Mammary epithelial cell (primary cell): ENCODE measurements at regions not wholly inside any gene's neighbourhood (a gene's known extent, or its start where the extent isn't known, plus 50 kb on each side); places are given as distances from the start of the nearest gene placed in this dataset.

Experiments
- EZH2 ChIP-seq: IDR thresholded peaks from 2 replicates; pipeline ENCODE4 v1.6.1; 2012; ENCODE audit warnings: low read length, inconsistent platforms, borderline replicate concordance
- TF ChIP-seq, protein P1 (sequence below), 2 donors: IDR thresholded peaks in 1 of 2; conservative IDR thresholded peaks in 1 of 2; 2 replicates each; pipeline ENCODE4 v1.5.1; 2011 to 2012; ENCODE audit warnings: inconsistent platforms in 2 of 2, low read length in 2 of 2, mild to moderate bottlenecking in 2 of 2, control low read depth in 1 of 2, low read depth in 1 of 2; ENCODE audit not compliant: insufficient read depth in 1 of 2; ENCODE audit errors: extremely low read depth in 1 of 2

DNA sequence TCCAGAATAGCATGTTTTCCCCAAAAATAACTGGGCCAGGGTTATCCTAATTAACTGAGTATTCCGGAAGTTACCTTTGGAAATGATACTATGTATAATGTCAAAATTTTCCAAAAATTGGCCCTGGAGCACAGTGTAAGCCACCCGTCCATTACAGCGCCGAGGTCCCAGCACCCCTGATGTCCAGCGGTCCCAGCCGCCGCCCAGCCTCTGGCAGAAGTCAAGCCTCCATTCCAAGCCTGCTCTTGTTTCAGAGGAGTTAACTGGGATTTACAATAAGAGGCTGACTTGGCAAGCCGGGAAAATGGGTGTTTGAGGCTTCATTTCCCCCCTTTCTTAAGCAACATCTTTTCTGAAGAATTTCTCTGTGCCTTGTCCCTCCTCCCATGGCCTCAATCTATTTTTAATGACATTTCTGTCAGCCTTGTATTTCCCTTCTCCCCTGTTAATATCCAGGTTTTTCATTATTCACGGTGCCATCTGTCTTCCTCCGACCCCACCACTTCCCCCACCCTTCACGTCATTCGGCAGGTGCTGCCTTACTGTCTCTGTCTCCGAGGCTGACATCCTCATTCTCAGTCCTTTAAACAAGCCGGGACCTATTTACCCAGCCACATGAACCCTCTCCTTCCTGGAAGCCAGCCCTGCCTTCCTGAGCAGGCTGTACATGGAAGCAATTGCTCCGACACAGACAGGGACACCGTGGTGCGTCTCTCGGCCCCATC lies 490.9 kb downstream of the NPHP4 start:
- TF ChIP-seq, protein P1, sequence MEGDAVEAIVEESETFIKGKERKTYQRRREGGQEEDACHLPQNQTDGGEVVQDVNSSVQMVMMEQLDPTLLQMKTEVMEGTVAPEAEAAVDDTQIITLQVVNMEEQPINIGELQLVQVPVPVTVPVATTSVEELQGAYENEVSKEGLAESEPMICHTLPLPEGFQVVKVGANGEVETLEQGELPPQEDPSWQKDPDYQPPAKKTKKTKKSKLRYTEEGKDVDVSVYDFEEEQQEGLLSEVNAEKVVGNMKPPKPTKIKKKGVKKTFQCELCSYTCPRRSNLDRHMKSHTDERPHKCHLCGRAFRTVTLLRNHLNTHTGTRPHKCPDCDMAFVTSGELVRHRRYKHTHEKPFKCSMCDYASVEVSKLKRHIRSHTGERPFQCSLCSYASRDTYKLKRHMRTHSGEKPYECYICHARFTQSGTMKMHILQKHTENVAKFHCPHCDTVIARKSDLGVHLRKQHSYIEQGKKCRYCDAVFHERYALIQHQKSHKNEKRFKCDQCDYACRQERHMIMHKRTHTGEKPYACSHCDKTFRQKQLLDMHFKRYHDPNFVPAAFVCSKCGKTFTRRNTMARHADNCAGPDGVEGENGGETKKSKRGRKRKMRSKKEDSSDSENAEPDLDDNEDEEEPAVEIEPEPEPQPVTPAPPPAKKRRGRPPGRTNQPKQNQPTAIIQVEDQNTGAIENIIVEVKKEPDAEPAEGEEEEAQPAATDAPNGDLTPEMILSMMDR (conservative IDR thresholded peaks at IDR 0.05 in 1 of 2, IDR thresholded peaks at IDR 0.05 in 1 of 2; ENCODE audit: extremely low read depth in 1 of 2, insufficient read depth in 1 of 2, low read depth in 1 of 2, low read length in 2 of 2), result no peak
- TF ChIP-seq EZH2, result no peak
